ENCODE measurements at regions not wholly inside any gene's neighbourhood (a gene's known extent, or its start where the extent isn't known, plus 50 kb on each side); places are given as distances from the start of the nearest gene placed in this dataset.

DNA sequence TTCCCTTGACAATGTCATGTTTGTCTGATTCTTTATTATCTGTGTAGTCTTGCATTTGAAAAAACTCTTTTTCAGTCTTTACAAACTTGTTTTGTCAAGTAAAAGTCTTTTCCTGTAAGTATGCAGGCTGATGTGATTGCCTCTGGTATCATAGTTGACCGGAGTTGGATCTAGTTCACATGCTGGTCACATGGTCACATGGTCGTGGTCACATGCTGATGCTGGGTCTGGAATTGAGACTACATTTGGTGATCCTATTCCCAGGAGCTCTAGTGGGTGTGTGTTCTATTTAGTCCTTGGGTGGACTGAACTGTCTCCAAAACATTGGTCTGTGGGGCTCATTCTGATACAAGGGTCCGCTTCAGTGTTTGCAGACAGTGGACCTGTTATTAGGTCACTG, 1798.8 kb upstream of the PRR20A start:
- TF ChIP-seq, protein P1, sequence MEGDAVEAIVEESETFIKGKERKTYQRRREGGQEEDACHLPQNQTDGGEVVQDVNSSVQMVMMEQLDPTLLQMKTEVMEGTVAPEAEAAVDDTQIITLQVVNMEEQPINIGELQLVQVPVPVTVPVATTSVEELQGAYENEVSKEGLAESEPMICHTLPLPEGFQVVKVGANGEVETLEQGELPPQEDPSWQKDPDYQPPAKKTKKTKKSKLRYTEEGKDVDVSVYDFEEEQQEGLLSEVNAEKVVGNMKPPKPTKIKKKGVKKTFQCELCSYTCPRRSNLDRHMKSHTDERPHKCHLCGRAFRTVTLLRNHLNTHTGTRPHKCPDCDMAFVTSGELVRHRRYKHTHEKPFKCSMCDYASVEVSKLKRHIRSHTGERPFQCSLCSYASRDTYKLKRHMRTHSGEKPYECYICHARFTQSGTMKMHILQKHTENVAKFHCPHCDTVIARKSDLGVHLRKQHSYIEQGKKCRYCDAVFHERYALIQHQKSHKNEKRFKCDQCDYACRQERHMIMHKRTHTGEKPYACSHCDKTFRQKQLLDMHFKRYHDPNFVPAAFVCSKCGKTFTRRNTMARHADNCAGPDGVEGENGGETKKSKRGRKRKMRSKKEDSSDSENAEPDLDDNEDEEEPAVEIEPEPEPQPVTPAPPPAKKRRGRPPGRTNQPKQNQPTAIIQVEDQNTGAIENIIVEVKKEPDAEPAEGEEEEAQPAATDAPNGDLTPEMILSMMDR (IDR thresholded peaks at IDR 0.05): no peak
- TF ChIP-seq POLR2A (IDR thresholded peaks at IDR 0.05): no peak

Data from heart left ventricle (tissue), 13 donors.